ENCODE measurements at regions not wholly inside any gene's neighbourhood (a gene's known extent, or its start where the extent isn't known, plus 50 kb on each side); places are given as distances from the start of the nearest gene placed in this dataset.
"Not testable (repeated sequence)": the region's sequence is repeated elsewhere in the genome, so short reads cannot be mapped to it uniquely, and the experiment has no call there.

DNA sequence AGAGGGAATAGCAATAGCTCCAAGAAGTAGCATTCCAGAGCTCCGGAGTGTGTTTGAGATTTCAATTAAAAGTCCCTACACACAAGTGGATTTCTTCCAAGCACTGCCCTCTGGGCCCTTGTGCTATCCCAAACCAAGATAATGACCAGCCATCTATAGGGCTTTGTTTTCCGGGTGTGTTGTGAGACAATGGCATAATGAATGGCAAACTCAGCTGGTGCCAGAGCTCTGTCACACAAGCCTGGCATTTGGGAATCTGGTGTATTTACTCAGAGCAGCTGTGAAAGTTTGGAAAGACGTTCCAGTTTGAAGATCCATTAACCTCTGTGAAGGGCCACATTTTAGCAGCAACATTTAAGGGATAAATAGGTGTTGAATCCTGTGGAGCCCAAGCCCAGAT lies 61.2 kb upstream of the TMTC2 start:
- Histone ChIP-seq H3K27me3 (ENCODE audit: low read depth) (no peaks in the 10 kb centered on the region), H3K27ac (no peak overlapping the region), H3K36me3 (no peaks in the 10 kb centered on the region), H3K9me3 (no peaks in the 10 kb centered on the region), H3K4me1 (no peaks in the 10 kb centered on the region), H3K4me3 (no peak overlapping the region)
- ATAC-seq (no peak), DNase-seq (no peak)
- TF ChIP-seq CTCF (IDR thresholded peaks at IDR 0.05), result no peak
- intact Hi-C loops (cut with DNase I), result no loop called here

- ATAC-seq (peak; percentile 29 to 72), DNase-seq (no peak)
- no peak overlapping the region for H3K27ac ChIP-seq
- H3K9me3 ChIP-seq, result no peaks in the 10 kb centered on the region
- no peaks in the 10 kb centered on the region for H3K27me3 ChIP-seq (ENCODE audit: low read depth)
- H3K4me3 ChIP-seq, result no peak overlapping the region
- no peaks in the 10 kb centered on the region for H3K4me1 ChIP-seq
- H3K36me3 ChIP-seq, result no peaks in the 10 kb centered on the region
- intact Hi-C loops (cut with DNase I), result no loop called here
- TF ChIP-seq CTCF (IDR thresholded peaks at IDR 0.05), result no peak
Measured at GRCh38 chr12:82627799-82628198, 58.9 kb upstream of the TMTC2 start.

- H3K4me1 ChIP-seq; ATAC-seq; H3K27me3 ChIP-seq (ENCODE audit: low read depth); H3K9me3 ChIP-seq; DNase-seq; H3K27ac ChIP-seq; intact Hi-C loops (cut with DNase I); H3K4me3 ChIP-seq; H3K36me3 ChIP-seq: not testable (repeated sequence)
Measured at GRCh38 chr12:82634495-82635258, 52.0 kb upstream of the TMTC2 start.

DNA sequence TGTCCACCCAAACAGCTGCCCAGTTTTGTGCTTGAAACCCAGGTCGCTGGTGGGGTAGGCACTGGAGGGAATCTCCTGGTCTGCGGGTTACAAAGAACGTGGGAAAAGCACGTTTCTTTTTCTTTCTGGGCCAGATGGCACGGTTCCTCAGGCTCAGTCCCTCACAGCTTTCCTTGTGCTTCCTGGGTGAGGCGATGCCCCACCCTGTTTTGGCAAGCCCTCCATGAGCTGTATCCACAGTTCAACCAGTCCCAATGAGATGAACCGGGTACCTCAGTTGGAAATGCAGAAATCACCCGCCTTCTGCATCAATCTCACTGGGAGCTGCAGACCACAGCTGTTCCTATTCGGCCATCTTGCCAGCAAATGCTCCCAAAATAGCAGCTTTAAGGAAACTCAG lies 51.4 kb upstream of the TMTC2 start:
- no peak for ATAC-seq
- H3K36me3 ChIP-seq, result no peaks in the 10 kb centered on the region
- intact Hi-C loops (cut with DNase I), result no loop called here
- no peak overlapping the region for H3K4me3 ChIP-seq
- H3K4me1 ChIP-seq, result no peaks in the 10 kb centered on the region
- TF ChIP-seq CTCF (IDR thresholded peaks at IDR 0.05), result no peak
- no peak overlapping the region for H3K27ac ChIP-seq
- no peaks in the 10 kb centered on the region for H3K9me3 ChIP-seq
- H3K27me3 ChIP-seq (ENCODE audit: low read depth), result no peaks in the 10 kb centered on the region
- DNase-seq, result no peak
